DMS 273 treated with DMSO at 0.1 percent for 48 hours (cell line): ENCODE measurements at regions not wholly inside any gene's neighbourhood (a gene's known extent, or its start where the extent isn't known, plus 50 kb on each side); places are given as distances from the start of the nearest gene placed in this dataset.
"Not testable (repeated sequence)": the region's sequence is repeated elsewhere in the genome, so short reads cannot be mapped to it uniquely, and the experiment has no call there.

Source experiments
- DNase-seq: peaks from one replicate; lab custom pipeline; 2025; lab: John Stamatoyannopoulos, UW

DNA sequence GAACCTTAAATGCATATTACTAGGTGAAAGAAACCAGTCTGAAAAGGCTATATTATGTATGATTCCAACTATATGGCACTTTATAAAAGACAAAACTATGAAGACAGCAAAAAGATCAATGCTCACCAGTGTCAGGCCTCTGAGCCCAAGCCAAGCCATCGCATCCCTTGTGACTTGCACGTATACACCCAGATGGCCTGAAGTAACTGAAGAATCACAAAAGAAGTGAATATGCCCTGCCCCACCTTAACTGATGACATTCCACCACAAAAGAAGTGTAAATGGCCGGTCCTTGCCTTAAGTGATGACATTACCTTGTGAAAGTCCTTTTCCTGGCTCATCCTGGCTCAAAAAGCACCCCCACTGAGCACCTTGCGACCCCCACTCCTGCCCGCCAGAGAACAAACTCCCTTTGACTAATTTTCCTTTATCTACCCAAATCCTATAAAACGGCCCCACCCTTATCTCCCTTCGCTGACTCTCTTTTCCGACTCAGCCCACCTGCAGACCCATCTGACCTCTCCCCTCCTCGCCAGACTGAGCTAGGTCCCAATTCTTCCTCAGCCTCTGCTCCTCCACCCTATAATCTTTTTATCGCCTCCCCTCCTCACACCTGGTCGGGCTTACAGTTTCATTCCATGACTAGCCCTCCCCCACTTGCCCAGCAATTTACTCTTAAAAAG lies 1239.5 kb downstream of the OLFM4 start:
- DNase-seq = not testable (repeated sequence)

DNA sequence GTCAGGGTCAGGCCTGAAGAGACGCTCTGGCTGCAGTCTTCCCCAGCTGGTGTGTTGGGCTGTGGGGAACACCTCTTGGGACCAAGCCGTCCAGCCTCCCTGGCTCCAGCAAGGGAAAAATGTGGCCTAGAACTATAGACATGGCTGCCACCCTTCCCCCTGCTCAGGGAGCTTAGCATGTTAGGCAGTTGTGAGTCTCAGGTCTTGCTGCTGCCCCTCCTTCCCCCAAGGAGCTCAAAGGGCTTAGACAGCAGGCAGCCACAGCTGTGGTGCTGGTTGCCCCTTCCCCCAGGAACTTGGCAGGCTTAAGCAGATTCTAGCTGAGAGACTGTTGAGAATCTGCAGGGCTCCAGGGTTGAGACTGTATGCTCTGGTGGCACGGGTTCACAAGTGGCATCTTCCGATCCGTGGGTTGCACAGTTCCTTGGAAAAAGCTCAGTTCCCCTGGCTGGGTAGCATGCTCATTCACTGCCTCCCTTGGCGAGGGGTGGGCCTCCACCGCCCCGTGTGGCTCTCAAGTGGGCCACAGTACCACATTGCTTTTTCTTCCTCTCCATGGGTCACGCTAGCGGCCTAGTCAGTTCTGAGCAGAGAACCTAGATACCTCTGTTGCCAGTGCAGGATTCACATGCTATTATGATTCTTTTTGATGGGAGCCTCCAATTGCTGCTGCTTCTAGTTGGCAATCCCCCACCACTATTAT lies 1258.6 kb downstream of the OLFM4 start:
- no peak for DNase-seq

DNA sequence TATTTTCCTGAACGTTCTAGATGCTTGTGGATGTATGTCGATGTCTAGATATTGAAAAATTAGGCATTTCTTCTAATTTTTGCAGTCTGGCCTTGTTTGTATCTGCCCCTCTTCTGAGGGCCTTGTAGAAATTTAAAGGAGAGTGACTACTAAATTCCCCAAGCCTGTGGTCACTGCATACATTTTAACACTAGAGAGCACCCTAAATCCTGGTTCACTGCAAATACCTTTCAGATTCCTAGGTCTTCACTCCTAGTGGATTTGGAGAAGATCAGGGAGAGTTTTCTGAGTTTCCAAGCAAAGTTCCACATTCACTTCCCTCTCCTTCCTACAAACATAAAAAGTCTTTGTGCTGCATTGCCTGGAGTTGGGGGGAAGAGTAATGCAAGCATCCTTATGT lies 1272.5 kb downstream of the OLFM4 start:
- no peak for DNase-seq

DNA sequence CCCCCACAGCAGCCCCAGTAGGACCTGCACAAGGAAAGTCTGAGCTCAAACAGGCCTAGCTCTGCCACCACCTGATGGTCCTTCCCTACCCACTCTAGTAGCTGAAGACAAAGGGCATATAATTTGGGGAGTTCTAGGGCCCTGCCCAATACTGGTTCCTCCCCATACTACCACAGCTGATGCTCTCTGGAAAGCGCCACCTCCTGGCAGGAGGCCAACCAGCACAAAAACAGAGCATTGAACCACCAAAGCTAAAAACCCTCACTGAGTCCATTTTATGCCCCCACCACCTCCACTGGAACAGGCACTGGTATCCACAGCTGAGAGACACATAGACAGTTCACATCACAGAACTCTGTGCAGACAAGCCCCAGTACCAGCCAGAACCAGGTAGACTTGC lies 1276.8 kb downstream of the OLFM4 start:
- DNase-seq = no peak

DNA sequence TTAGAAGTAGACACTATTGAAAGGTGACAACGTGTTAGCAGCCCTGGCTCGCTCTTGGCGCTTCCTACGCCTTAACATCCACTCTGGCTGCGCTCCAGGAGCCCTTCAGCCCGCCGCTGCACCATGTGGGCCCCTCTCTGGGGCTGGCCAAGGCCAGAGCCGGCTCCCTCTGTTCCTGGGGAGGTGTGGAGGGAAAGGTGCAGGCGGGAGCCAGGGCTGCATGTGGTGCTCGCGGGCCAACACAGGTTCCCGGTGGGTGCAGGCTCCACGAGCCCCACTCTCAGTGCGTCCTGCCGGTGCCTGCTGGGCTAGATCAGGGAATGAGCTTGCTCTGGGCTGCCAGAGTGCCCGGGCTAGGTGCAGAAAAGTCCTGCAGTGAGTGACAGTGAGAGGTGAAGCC lies 1284.3 kb downstream of the OLFM4 start:
- DNase-seq = no peak

- DNase-seq = no peak
Measured at GRCh38 chr13:54317722-54318121, 1289.1 kb downstream of the OLFM4 start.

DNA sequence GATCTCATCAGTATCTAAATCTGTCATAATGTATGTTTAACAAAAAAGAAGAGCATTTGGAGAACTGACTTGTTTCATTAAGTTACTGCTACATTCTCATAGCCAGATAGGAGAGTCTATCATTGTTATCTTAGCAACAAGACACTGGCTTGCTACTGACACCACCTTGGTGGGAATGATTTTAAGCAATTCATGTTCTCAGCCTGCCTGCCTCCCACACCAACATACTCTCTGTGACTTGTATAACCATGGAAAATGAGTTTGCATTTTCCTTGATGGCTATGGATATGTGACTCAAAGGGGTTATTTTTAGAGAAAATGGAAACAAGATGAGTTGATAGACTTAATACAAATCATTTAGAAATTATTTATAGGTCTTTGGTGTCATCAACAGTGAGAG lies 1308.9 kb downstream of the OLFM4 start:
- DNase-seq = no peak

GRCh38 chr13:54347531-54347930 lies 1318.9 kb downstream of the OLFM4 start:
- DNase-seq = no peak

GRCh38 chr13:54356209-54356608 lies 1327.6 kb downstream of the OLFM4 start:
- DNase-seq = no peak

DNA sequence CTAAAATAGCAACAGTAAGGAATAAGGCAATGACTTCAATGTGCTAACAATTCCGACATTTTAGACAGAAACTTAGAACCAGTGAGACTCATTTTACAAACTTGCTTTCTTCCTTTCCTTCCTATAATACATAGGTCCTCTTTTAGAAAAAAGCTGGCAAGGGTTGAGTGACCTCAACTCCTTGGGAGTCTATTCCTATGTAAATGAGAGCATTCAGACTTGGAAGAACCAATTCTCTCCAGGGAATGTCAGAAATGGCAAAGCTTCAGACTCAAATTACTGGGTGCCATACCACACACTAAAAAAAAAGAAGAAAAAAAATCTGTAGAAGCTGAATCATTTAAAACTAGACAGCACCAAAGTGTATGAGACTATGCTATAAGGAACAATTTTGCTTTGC lies 1328.2 kb downstream of the OLFM4 start:
- no peak for DNase-seq

- DNase-seq = no peak
Measured at GRCh38 chr13:54357284-54357933, 1328.8 kb downstream of the OLFM4 start.

DNA sequence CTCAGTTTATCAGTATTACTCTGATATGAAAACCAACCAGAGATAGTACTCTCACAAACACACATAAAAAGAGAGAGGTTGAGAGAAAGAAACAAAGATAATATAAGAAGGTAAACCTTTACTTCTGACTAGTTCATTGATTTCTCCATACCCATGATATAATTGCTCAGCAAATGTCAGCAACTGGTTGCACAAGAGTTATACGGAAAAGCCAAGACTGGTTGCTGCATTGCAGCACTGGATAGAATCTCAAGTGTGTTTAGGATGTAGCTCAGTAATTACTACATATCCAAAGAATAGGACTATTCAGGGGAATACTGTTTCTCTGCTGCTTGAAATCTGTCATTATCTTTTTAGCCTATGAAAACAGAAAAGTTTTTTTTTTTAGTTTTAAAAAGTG lies 1332.8 kb downstream of the OLFM4 start:
- DNase-seq = no peak

- DNase-seq = no peak
Measured at GRCh38 chr13:54366728-54367127, 1338.1 kb downstream of the OLFM4 start.

DNA sequence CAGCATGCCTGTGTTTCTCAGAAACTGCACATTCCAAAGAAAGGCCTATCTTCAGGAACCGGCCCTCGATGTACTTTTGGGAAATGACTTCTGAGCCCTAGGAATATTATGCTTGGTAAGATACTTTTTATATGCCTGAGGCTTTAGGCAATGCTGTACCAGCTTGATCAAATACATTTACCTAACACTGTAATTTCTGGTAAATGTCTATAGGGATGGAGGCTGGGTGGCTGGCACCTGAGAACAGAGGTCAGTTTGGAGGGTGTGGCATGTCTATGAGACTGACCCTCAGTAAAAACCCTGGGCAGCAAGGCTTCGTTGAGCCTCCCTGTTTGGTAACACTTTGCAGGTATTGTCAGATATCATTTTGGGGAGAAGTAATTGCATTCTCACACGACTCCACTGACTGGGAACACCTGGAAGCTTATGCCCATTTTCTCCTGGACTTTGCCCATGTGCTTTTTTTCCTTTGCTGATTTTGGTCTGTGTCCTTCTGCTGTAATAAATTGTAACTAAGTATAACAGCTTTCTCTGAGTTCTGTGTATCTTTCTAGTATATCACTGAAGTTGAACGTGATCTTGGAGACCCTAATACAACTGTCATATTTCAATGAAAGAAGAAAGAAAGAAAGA lies 1339.1 kb downstream of the OLFM4 start:
- DNase-seq = no peak

GRCh38 chr13:54368387-54368786 lies 1339.8 kb downstream of the OLFM4 start:
- no peak for DNase-seq

DNA sequence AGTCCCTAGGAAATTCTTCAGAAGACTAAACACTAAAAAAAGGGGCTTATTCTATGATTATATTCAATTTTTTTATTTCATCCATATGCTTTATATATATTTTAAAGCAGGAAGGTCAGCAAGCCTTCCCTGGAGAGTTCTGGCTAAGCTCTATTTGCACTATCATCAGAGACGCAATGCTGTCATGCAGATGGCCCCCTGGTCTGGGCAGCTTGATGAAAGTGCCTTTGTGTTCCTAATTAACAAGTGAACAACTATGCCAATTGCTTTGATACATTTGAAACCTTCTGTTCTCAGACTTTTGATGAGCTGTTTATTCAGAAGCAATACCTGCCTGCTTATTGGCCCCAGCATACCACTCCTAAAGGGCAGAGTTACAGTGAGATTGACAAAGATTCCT lies 1344.6 kb downstream of the OLFM4 start:
- DNase-seq = no peak

DNA sequence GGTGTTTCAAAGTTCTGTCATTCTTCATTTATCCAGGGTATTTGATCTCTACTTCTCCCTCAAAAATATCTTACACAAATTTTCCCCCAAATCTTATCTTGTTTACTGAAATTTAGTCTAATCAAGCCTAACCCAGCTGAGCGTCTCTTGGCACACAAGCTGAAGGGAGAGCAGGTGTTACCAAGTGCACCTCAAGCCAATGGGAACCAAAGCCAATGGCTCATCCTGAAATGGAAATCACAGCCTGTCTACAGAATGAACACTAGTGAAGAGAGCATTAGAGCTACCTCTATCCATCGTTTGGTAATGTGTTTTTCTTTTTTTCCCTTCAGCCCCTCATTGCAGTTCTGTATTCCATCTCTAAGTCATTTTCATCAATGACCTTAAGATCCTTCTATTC lies 1350.8 kb downstream of the OLFM4 start:
- no peak for DNase-seq

DNA sequence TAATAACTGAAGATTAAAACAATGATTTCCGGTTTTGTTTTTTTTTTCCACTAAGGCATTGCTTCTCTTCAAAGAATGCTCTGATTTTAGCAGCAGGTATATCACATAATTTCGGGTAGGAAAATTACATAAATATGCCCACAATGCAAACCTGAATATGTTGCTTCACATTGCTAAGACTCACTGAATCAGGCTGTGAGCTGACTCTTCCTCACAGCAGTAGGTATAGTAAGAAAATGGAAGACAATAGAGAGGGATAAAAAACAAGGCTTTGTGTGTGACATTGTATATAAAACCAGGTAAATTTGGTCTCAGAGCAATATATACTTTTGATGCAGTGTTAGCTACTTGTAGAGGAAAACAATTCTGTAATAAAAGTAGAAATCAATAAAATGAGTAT lies 1355.0 kb downstream of the OLFM4 start:
- DNase-seq = no peak

- no peak for DNase-seq
Measured at GRCh38 chr13:54387625-54388024, 1359.0 kb downstream of the OLFM4 start.

- DNase-seq = no peak
Measured at GRCh38 chr13:54390841-54391240, 1362.2 kb downstream of the OLFM4 start.

- DNase-seq = no peak
Measured at GRCh38 chr13:54394085-54394700, 1365.6 kb downstream of the OLFM4 start.

- DNase-seq = no peak
Measured at GRCh38 chr13:54394908-54395307, 1366.3 kb downstream of the OLFM4 start.
